Activated T-helper 9 cell treated with anti-CD3 and anti-CD28 coated beads, Interleukin-2, amount 50 U/mL, for 16 hours (primary cell): ENCODE measurements at regions not wholly inside any gene's neighbourhood (a gene's known extent, or its start where the extent isn't known, plus 50 kb on each side); places are given as distances from the start of the nearest gene placed in this dataset.

Source experiments
- DNase-seq: peaks from one replicate; pipeline ENCODE4 v3.0.0-alpha.2; 2020; ENCODE audit warnings: low read depth

GRCh38 chr12:126601184-126602170 is 1536.2 kb downstream of the AACS start:
- no peak for DNase-seq

- DNase-seq: no peak
These were observed 1537.4 kb downstream of the AACS start for GRCh38 chr12:126602612-126603011.

GRCh38 chr12:126607157-126607556 is 1541.9 kb downstream of the AACS start:
- DNase-seq: no peak

- DNase-seq: no peak
These were observed 1542.6 kb downstream of the AACS start for GRCh38 chr12:126607867-126608266.

GRCh38 chr12:126608607-126609175 is 1543.5 kb downstream of the AACS start:
- no peak for DNase-seq

GRCh38 chr12:126616441-126616840 is 1551.2 kb downstream of the AACS start:
- DNase-seq: no peak

- DNase-seq: no peak
These were observed 1552.1 kb downstream of the AACS start for GRCh38 chr12:126617312-126617711.

GRCh38 chr12:126627596-126627995 is 1562.4 kb downstream of the AACS start:
- DNase-seq: no peak

GRCh38 chr12:126636821-126637220 is 1571.6 kb downstream of the AACS start:
- no peak for DNase-seq

GRCh38 chr12:126644236-126645020 is 1579.2 kb downstream of the AACS start:
- no peak for DNase-seq

- DNase-seq: no peak
These were observed 1582.8 kb downstream of the AACS start for GRCh38 chr12:126648074-126648473.

- no peak for DNase-seq
These were observed 1585.9 kb downstream of the AACS start for GRCh38 chr12:126651133-126651532.

- no peak for DNase-seq
These were observed 1598.3 kb downstream of the AACS start for GRCh38 chr12:126663304-126664094.

GRCh38 chr12:126667339-126667738 is 1599.6 kb upstream of the TMEM132C start:
- DNase-seq: no peak

GRCh38 chr12:126668538-126668937 is 1598.4 kb upstream of the TMEM132C start:
- no peak for DNase-seq

GRCh38 chr12:126668961-126669360 is 1598.0 kb upstream of the TMEM132C start:
- no peak for DNase-seq

- no peak for DNase-seq
These were observed 1590.5 kb upstream of the TMEM132C start for GRCh38 chr12:126676434-126676833.

- DNase-seq: no peak
These were observed 1585.3 kb upstream of the TMEM132C start for GRCh38 chr12:126681676-126682075.

- no peak for DNase-seq
These were observed 1582.3 kb upstream of the TMEM132C start for GRCh38 chr12:126684703-126685102.

GRCh38 chr12:126685636-126686035 is 1581.3 kb upstream of the TMEM132C start:
- no peak for DNase-seq

- no peak for DNase-seq
These were observed 1578.4 kb upstream of the TMEM132C start for GRCh38 chr12:126688556-126688955.

GRCh38 chr12:126700096-126700495 is 1566.9 kb upstream of the TMEM132C start:
- DNase-seq: no peak
